Transverse colon (tissue), 4 donors: ENCODE measurements at regions not wholly inside any gene's neighbourhood (a gene's known extent, or its start where the extent isn't known, plus 50 kb on each side); places are given as distances from the start of the nearest gene placed in this dataset.

ENCODE experiments used
- CTCF ChIP-seq, 5 experiments: fragments of 200-600 bp in 3 of 5; fragments of 450-650 bp in 2 of 5; sonication (generic) in 3 of 5; IDR thresholded peaks; 1 replicate in 2 of 5; 2 replicates in 3 of 5; pipeline ENCODE4 v1.5.1; 2016 to 2017; ENCODE audit warnings: antibody characterized with exemption in 5 of 5, inconsistent platforms in 3 of 5, mild to moderate bottlenecking in 2 of 5, moderate library complexity in 1 of 5
- EP300 ChIP-seq: sonication (generic); formaldehyde crosslinking; IDR thresholded peaks from one replicate; pipeline ENCODE4 v1.6.1; 2017; ENCODE audit warnings: antibody characterized with exemption, low read depth
- POLR2A ChIP-seq: fragments of 450-650 bp; IDR thresholded peaks from one replicate; pipeline ENCODE4 v1.6.1; 2016; ENCODE audit warnings: antibody characterized with exemption, mild to moderate bottlenecking, moderate library complexity
- POLR2AphosphoS5 ChIP-seq, 3 donors: sonication (generic); formaldehyde crosslinking; IDR thresholded peaks; one replicate each; pipeline ENCODE4 v1.6.1; 2016; ENCODE audit warnings: antibody characterized with exemption in 3 of 3

GRCh38 chr7:17176371-17177032 is 122.0 kb upstream of the AHR start:
- no peak for TF ChIP-seq CTCF (IDR thresholded peaks at IDR 0.05)
- no peak for TF ChIP-seq POLR2A
- TF ChIP-seq POLR2AphosphoS5 (IDR thresholded peaks at IDR 0.05), result no peak
- no peak for TF ChIP-seq EP300
